Endothelial cell (in vitro differentiated cells): ENCODE measurements at regions not wholly inside any gene's neighbourhood (a gene's known extent, or its start where the extent isn't known, plus 50 kb on each side); places are given as distances from the start of the nearest gene placed in this dataset.

ENCODE experiments used
- DNase-seq: peaks from one replicate; pipeline ENCODE4 v3.0.0; 2021; ENCODE audit warnings: low spot score
- H3K27ac Mint-ChIP-seq: one replicate; pipeline ENCODE4 v1.8.0; 2021; ENCODE audit warnings: mixed read lengths, inconsistent platforms; ENCODE audit not compliant: unreplicated experiment
- H3K27me3 Mint-ChIP-seq: one replicate; pipeline ENCODE4 v1.8.0; 2021; ENCODE audit warnings: mild to moderate bottlenecking, moderate library complexity, mixed read lengths, inconsistent platforms; ENCODE audit not compliant: unreplicated experiment
- H3K36me3 Mint-ChIP-seq: one replicate; pipeline ENCODE4 v1.8.0; 2021; ENCODE audit warnings: mild to moderate bottlenecking, low read depth, mixed read lengths, inconsistent platforms; ENCODE audit not compliant: unreplicated experiment
- H3K4me1 Mint-ChIP-seq: one replicate; pipeline ENCODE4 v1.8.0; 2021; ENCODE audit warnings: mild to moderate bottlenecking, mixed read lengths, inconsistent platforms; ENCODE audit not compliant: unreplicated experiment
- H3K4me3 Mint-ChIP-seq: one replicate; pipeline ENCODE4 v1.8.0; 2021; ENCODE audit warnings: mild to moderate bottlenecking, mixed read lengths, inconsistent platforms; ENCODE audit not compliant: unreplicated experiment
- H3K9me3 Mint-ChIP-seq: one replicate; pipeline ENCODE4 v1.8.0; 2021; ENCODE audit warnings: mixed read lengths, inconsistent platforms; ENCODE audit not compliant: unreplicated experiment
- CTCF ChIP-seq: fragments of 200-600 bp; sonication (generic); IDR thresholded peaks from one replicate; pipeline ENCODE4 v1.5.0; 2021; ENCODE audit warnings: antibody characterized with exemption; ENCODE audit not compliant: unreplicated experiment

- Mint-ChIP-seq H3K4me1 (no peaks in the 10 kb centered on the region), H3K27ac (no peak overlapping the region), H3K4me3 (no peak overlapping the region), H3K27me3 (peaks cover 6% of the 10 kb centered on the region), H3K9me3 (no peaks in the 10 kb centered on the region), H3K36me3 (peaks cover 7% of the 10 kb centered on the region)
- DNase-seq, result no peak
- TF ChIP-seq CTCF, result no peak
Observed at GRCh38 chr11:70836071-70836470, 416.3 kb downstream of the SHANK2 start.

DNA sequence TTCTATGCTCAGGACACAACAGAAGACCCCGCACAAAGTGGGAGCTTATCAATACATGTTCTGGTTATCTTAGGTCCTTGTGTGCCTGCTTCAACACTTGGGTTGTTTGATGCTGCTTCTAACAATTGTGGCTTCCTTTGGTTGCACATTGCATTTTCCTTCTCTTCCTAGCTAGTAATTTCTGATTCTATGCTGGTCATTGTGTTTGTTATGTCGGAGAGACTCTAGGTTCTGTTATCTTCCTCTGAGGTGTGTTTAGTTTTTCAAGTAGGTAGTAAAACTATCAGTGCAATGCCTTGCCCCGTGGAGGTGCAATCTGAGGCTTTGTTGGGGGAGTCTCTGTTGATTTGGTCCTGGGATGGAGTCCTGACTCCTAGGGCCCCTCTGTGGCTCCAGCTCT lies 414.2 kb downstream of the SHANK2 start:
- no peak for TF ChIP-seq CTCF
- Mint-ChIP-seq H3K27me3 (peaks cover 6% of the 10 kb centered on the region), H3K27ac (no peak overlapping the region), H3K36me3 (peaks cover 7% of the 10 kb centered on the region), H3K9me3 (no peaks in the 10 kb centered on the region), H3K4me1 (no peaks in the 10 kb centered on the region), H3K4me3 (no peak overlapping the region)
- no peak for DNase-seq

DNA sequence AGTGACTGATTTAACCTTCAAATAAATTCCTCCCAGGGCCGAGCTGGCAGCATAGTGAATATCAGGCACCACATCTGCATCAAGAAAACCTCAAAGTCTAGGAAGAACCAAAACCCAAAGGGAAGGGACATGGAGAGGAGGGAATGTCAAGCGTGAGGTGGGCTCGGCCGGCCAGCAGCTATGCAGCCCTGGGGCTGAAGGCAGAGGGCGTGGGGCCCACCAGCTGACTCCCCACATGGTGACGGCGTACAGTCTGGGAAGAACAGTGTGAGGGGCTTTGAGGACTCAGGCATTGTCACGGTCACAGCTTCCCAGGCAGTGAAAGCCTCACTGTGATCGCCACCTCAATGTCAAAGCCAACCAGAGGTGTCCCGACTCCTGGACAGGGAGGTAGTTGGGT lies 412.5 kb downstream of the SHANK2 start:
- H3K27me3 Mint-ChIP-seq, result no peaks in the 10 kb centered on the region
- DNase-seq, result no peak
- peaks cover 5% of the 10 kb centered on the region for H3K36me3 Mint-ChIP-seq
- no peaks in the 10 kb centered on the region for H3K9me3 Mint-ChIP-seq
- no peak overlapping the region for H3K4me3 Mint-ChIP-seq
- no peak for TF ChIP-seq CTCF
- no peaks in the 10 kb centered on the region for H3K4me1 Mint-ChIP-seq
- no peak overlapping the region for H3K27ac Mint-ChIP-seq

GRCh38 chr11:70841264-70841663 lies 411.1 kb downstream of the SHANK2 start:
- TF ChIP-seq CTCF, result no peak
- no peak for DNase-seq
- peaks cover 5% of the 10 kb centered on the region for H3K36me3 Mint-ChIP-seq
- no peaks in the 10 kb centered on the region for H3K27me3 Mint-ChIP-seq
- H3K4me1 Mint-ChIP-seq, result peaks cover 5% of the 10 kb centered on the region
- no peaks in the 10 kb centered on the region for H3K9me3 Mint-ChIP-seq
- no peak overlapping the region for H3K27ac Mint-ChIP-seq
- no peak overlapping the region for H3K4me3 Mint-ChIP-seq

DNA sequence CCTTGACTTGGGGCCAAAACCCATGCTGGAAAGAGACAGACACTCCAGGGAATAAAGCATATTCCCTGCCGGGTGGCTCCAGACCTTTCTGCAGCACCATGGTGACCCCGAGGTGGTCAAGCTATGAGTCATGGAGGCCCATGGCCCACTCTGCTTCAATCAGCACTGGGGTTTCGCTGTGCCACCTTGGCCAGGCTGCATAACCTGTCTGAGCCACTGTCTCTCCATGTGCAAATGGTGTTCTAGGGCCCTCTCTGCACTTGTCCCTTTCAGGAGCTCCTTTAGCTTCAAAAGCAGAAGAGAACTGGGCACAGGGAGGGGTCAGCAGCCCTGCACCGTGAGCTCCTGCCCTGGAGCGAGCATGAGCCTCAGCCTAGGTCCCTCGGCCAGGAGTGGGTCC lies 410.1 kb downstream of the SHANK2 start:
- no peak for DNase-seq
- no peak overlapping the region for H3K4me3 Mint-ChIP-seq
- no peak overlapping the region for H3K27ac Mint-ChIP-seq
- peaks cover 5% of the 10 kb centered on the region for H3K4me1 Mint-ChIP-seq
- H3K27me3 Mint-ChIP-seq, result no peaks in the 10 kb centered on the region
- TF ChIP-seq CTCF, result no peak
- H3K9me3 Mint-ChIP-seq, result no peaks in the 10 kb centered on the region
- peaks cover 3% of the 10 kb centered on the region for H3K36me3 Mint-ChIP-seq
